ENCODE measurements at regions not wholly inside any gene's neighbourhood (a gene's known extent, or its start where the extent isn't known, plus 50 kb on each side); places are given as distances from the start of the nearest gene placed in this dataset.

GRCh38 chr5:113755516-113755915 lies 242.0 kb downstream of the YTHDC2 start:
- TF ChIP-seq CTCF (IDR thresholded peaks at IDR 0.05) (no peak), EP300 (IDR thresholded peaks at IDR 0.05) (no peak)

Measured in tibial nerve (tissue), 4 donors.